Liver (tissue), 3 donors: ENCODE measurements at regions not wholly inside any gene's neighbourhood (a gene's known extent, or its start where the extent isn't known, plus 50 kb on each side); places are given as distances from the start of the nearest gene placed in this dataset.

Source experiments
- ATF3 ChIP-seq: IDR thresholded peaks from 2 replicates; pipeline ENCODE4 v1.6.1; 2016; ENCODE audit warnings: antibody characterized with exemption
- CTCF ChIP-seq: fragments of 150-350 bp; IDR thresholded peaks from 2 replicates; pipeline ENCODE4 v1.5.1; 2017; ENCODE audit warnings: improper control_type of control experiment, low read depth, low read length; ENCODE audit not compliant: missing input control
- EGR1 ChIP-seq, 2 donors: IDR thresholded peaks; 2 replicates each; pipeline ENCODE4 v1.6.1; 2016 to 2018; ENCODE audit warnings: antibody characterized with exemption in 2 of 2, low read depth in 2 of 2
- GABPA ChIP-seq, 2 donors: IDR thresholded peaks in 1 of 2; conservative IDR thresholded peaks in 1 of 2; 2 replicates each; pipeline ENCODE4 v1.6.1; 2016; ENCODE audit warnings: antibody characterized with exemption in 2 of 2, mild to moderate bottlenecking in 1 of 2, moderate library complexity in 1 of 2
- HNF4G ChIP-seq: IDR thresholded peaks from 2 replicates; pipeline ENCODE4 v1.6.1; 2016; ENCODE audit warnings: antibody characterized with exemption
- MAX ChIP-seq: IDR thresholded peaks from 2 replicates; pipeline ENCODE4 v1.6.1; 2016; ENCODE audit warnings: antibody characterized with exemption
- NR2F2 ChIP-seq: IDR thresholded peaks from 2 replicates; pipeline ENCODE4 v1.6.1; 2016; ENCODE audit warnings: antibody characterized with exemption
- RAD21 ChIP-seq, 2 donors: IDR thresholded peaks; 2 replicates each; pipeline ENCODE4 v1.6.1; 2016; ENCODE audit warnings: antibody characterized with exemption in 2 of 2, mild to moderate bottlenecking in 2 of 2
- REST ChIP-seq: IDR thresholded peaks from 2 replicates; pipeline ENCODE4 v1.6.1; 2016; ENCODE audit warnings: antibody characterized with exemption, mild to moderate bottlenecking
- SP1 ChIP-seq: IDR thresholded peaks from 2 replicates; pipeline ENCODE4 v1.6.1; 2018; ENCODE audit warnings: antibody characterized with exemption, mild to moderate bottlenecking
- TAF1 ChIP-seq: conservative IDR thresholded peaks from 2 replicates; pipeline ENCODE4 v1.6.1; 2016; ENCODE audit warnings: antibody characterized with exemption, mild to moderate bottlenecking
- YY1 ChIP-seq: IDR thresholded peaks from 2 replicates; pipeline ENCODE4 v1.6.1; 2016; ENCODE audit warnings: antibody characterized with exemption, mild to moderate bottlenecking
- ZBTB33 ChIP-seq: IDR thresholded peaks from 2 replicates; pipeline ENCODE4 v1.6.1; 2016; ENCODE audit warnings: antibody characterized with exemption
- donor health status: healthy.
- donor health status: healthy.

GRCh38 chr4:169333265-169333664 lies 62.5 kb upstream of the SH3RF1 start:
- TF ChIP-seq CTCF (no peak), YY1 (peak; percentile 51), TAF1 (no peak), NR2F2 (no peak), EGR1 (IDR thresholded peaks at IDR 0.05; ENCODE audit: low read depth in 2 of 2) (no peak), GABPA (IDR thresholded peaks at IDR 0.05 in 1 of 2, conservative IDR thresholded peaks at IDR 0.05 in 1 of 2) (no peak), ZBTB33 (no peak), SP1 (no peak), ATF3 (no peak), MAX (no peak), RAD21 (IDR thresholded peaks at IDR 0.05) (peak; percentile 39 to 46), REST (no peak), HNF4G (no peak)
